WTC11 (cell line): ENCODE measurements at regions not wholly inside any gene's neighbourhood (a gene's known extent, or its start where the extent isn't known, plus 50 kb on each side); places are given as distances from the start of the nearest gene placed in this dataset.

Experiments used
- ATAC-seq: fragments of 200-7000 bp; cut with Tn5 transposase; 2 replicates; pipeline ENCODE4 v1.10.0; 2021; ENCODE audit warnings: mild to moderate bottlenecking, moderate library complexity
- CTCF ChIA-PET: fragments of 300-600 bp; sonication (Branson Sonifier 250); formaldehyde crosslinking; loops from one replicate; lab custom pipeline; 2021; ENCODE audit warnings: antibody characterized with exemption; lab: Charles Lee
- POLR2A ChIA-PET: fragments of 350-600 bp; sonication (Branson Sonifier 250); formaldehyde crosslinking; loops from one replicate; lab custom pipeline; 2021; ENCODE audit warnings: antibody characterized with exemption; lab: Charles Lee
- DNase-seq: peaks from one replicate; pipeline ENCODE4 v3.0.0; 2021; ENCODE audit warnings: low spot score
- H3K27ac Mint-ChIP-seq: 2 replicates; pipeline ENCODE4 v1.8.0; 2021; ENCODE audit warnings: mixed read lengths
- H3K27me3 Mint-ChIP-seq: 2 replicates; pipeline ENCODE4 v1.8.0; 2021; ENCODE audit warnings: low read depth, mild to moderate bottlenecking, moderate library complexity, mixed read lengths
- H3K36me3 Mint-ChIP-seq: 2 replicates; pipeline ENCODE4 v1.8.0; 2021; ENCODE audit warnings: mixed read lengths
- H3K4me1 Mint-ChIP-seq: 2 replicates; pipeline ENCODE4 v1.8.0; 2022; ENCODE audit warnings: mixed read lengths
- H3K4me3 Mint-ChIP-seq: 2 replicates; pipeline ENCODE4 v1.8.0; 2021; ENCODE audit warnings: mild to moderate bottlenecking, moderate library complexity, mixed read lengths
- H3K9me3 Mint-ChIP-seq: 2 replicates; pipeline ENCODE4 v1.8.0; 2021; ENCODE audit warnings: mixed read lengths
- EMX1 ChIP-seq: fragments of 250-450 bp; sonication (Bioruptor Pico); IDR thresholded peaks from 2 replicates; pipeline ENCODE4 v1.8.0; 2021; ENCODE audit warnings: mild to moderate bottlenecking
- FOXK1 ChIP-seq: sonication (generic); formaldehyde crosslinking; IDR thresholded peaks from 2 replicates; pipeline ENCODE4 v1.8.0; 2022; ENCODE audit warnings: mild to moderate bottlenecking, moderate library complexity, missing genetic modification reagents
- GABPB1 ChIP-seq: sonication (generic); formaldehyde crosslinking; IDR thresholded peaks from 2 replicates; pipeline ENCODE4 v1.8.1; 2023; ENCODE audit warnings: mild to moderate bottlenecking, missing genetic modification reagents
- HMGA2 ChIP-seq: fragments of 250-450 bp; sonication (Bioruptor Pico); IDR thresholded peaks from 2 replicates; pipeline ENCODE4 v1.4.0; 2021; ENCODE audit warnings: mild to moderate bottlenecking, moderate library complexity
- JAZF1 ChIP-seq: fragments of 250-450 bp; sonication (Bioruptor Pico); IDR thresholded peaks from 2 replicates; pipeline ENCODE4 v1.9.0; 2021; ENCODE audit warnings: moderate library complexity, mild to moderate bottlenecking, inconsistent platforms
- NFYB ChIP-seq: sonication (generic); formaldehyde crosslinking; conservative IDR thresholded peaks from 2 replicates; pipeline ENCODE4 v1.8.0; 2022; ENCODE audit warnings: low read depth, missing genetic modification reagents
- OVOL2 ChIP-seq: fragments of 250-450 bp; sonication (Bioruptor Pico); IDR thresholded peaks from 2 replicates; pipeline ENCODE4 v1.9.0; 2021; ENCODE audit warnings: mild to moderate bottlenecking, borderline replicate concordance
- ZNF138 ChIP-seq: sonication (generic); formaldehyde crosslinking; conservative IDR thresholded peaks from 2 replicates; pipeline ENCODE4 v1.8.1; 2022; ENCODE audit warnings: mild to moderate bottlenecking, moderate library complexity, missing genetic modification reagents
- ZNF416 ChIP-seq: fragments of 250-450 bp; sonication (Bioruptor Pico); IDR thresholded peaks from 2 replicates; pipeline ENCODE4 v1.9.0; 2021; ENCODE audit warnings: mild to moderate bottlenecking, inconsistent platforms
- TF ChIP-seq, protein P1 (sequence below): sonication (generic); formaldehyde crosslinking; conservative IDR thresholded peaks from 2 replicates; pipeline ENCODE4 v1.8.1; 2023; ENCODE audit warnings: mild to moderate bottlenecking, low read depth, missing genetic modification reagents, moderate library complexity
- TF ChIP-seq, protein P2 (sequence below): sonication (generic); formaldehyde crosslinking; IDR thresholded peaks from 2 replicates; pipeline ENCODE4 v1.8.0; 2022; ENCODE audit warnings: mild to moderate bottlenecking, missing genetic modification reagents
- TF ChIP-seq, protein P3 (sequence below): fragments of 250-450 bp; sonication (Bioruptor Pico); conservative IDR thresholded peaks from 2 replicates; pipeline ENCODE4 v1.9.0; 2021; ENCODE audit warnings: mild to moderate bottlenecking
- TF ChIP-seq, protein P4 (sequence below): fragments of 250-450 bp; sonication (Bioruptor Pico); IDR thresholded peaks from 2 replicates; pipeline ENCODE4 v1.8.0; 2021; ENCODE audit warnings: mild to moderate bottlenecking
- TF ChIP-seq, protein P5 (sequence below): sonication (generic); formaldehyde crosslinking; IDR thresholded peaks from 2 replicates; pipeline ENCODE4 v1.8.1; 2023; ENCODE audit warnings: mild to moderate bottlenecking, missing genetic modification reagents
- TF ChIP-seq, protein P6 (sequence below): sonication (generic); formaldehyde crosslinking; IDR thresholded peaks from 2 replicates; pipeline ENCODE4 v1.8.0; 2022; ENCODE audit warnings: missing genetic modification reagents
- TF ChIP-seq, protein P7 (sequence below): sonication (generic); formaldehyde crosslinking; IDR thresholded peaks from 2 replicates; pipeline ENCODE4 v1.8.1; 2022; ENCODE audit warnings: mild to moderate bottlenecking, missing genetic modification reagents, moderate library complexity, borderline replicate concordance

DNA sequence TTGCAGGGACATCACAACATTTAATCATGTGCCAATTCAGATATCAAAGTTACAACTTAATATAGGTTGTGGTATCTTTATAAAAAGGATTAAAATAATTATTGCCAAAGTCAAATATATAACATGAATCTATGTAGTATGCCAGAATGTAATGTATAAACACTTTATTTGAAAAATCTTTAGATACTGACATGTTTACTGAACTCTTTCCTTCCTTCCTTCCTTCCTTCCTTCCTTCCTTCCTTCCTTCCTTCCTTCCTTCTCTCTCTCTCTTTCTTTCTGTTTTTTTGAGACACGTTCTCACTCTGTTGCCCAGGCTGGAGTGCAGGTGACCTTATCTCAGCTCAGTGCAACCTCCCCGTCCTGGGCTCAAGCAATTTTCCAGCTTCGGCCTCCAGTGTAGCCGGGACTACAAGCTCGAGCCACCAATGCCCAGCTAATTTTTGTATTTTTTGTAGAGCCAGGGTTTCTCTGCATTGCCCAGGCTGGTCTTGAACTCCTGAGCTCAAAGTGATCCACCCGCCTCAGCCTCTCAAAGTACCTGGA lies 496.8 kb upstream of the CITED2 start:
- TF ChIP-seq, protein P1, sequence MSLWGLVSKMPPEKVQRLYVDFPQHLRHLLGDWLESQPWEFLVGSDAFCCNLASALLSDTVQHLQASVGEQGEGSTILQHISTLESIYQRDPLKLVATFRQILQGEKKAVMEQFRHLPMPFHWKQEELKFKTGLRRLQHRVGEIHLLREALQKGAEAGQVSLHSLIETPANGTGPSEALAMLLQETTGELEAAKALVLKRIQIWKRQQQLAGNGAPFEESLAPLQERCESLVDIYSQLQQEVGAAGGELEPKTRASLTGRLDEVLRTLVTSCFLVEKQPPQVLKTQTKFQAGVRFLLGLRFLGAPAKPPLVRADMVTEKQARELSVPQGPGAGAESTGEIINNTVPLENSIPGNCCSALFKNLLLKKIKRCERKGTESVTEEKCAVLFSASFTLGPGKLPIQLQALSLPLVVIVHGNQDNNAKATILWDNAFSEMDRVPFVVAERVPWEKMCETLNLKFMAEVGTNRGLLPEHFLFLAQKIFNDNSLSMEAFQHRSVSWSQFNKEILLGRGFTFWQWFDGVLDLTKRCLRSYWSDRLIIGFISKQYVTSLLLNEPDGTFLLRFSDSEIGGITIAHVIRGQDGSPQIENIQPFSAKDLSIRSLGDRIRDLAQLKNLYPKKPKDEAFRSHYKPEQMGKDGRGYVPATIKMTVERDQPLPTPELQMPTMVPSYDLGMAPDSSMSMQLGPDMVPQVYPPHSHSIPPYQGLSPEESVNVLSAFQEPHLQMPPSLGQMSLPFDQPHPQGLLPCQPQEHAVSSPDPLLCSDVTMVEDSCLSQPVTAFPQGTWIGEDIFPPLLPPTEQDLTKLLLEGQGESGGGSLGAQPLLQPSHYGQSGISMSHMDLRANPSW (CRISPR knock-in tag) = no peak
- TF ChIP-seq OVOL2 (CRISPR knock-in tag) = no peak
- TF ChIP-seq, protein P2, sequence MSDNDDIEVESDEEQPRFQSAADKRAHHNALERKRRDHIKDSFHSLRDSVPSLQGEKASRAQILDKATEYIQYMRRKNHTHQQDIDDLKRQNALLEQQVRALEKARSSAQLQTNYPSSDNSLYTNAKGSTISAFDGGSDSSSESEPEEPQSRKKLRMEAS (CRISPR knock-in tag) = no peak
- TF ChIP-seq ZNF416 (CRISPR knock-in tag) = no peak
- TF ChIP-seq ZNF138 (CRISPR knock-in tag) = no peak
- TF ChIP-seq, protein P3, sequence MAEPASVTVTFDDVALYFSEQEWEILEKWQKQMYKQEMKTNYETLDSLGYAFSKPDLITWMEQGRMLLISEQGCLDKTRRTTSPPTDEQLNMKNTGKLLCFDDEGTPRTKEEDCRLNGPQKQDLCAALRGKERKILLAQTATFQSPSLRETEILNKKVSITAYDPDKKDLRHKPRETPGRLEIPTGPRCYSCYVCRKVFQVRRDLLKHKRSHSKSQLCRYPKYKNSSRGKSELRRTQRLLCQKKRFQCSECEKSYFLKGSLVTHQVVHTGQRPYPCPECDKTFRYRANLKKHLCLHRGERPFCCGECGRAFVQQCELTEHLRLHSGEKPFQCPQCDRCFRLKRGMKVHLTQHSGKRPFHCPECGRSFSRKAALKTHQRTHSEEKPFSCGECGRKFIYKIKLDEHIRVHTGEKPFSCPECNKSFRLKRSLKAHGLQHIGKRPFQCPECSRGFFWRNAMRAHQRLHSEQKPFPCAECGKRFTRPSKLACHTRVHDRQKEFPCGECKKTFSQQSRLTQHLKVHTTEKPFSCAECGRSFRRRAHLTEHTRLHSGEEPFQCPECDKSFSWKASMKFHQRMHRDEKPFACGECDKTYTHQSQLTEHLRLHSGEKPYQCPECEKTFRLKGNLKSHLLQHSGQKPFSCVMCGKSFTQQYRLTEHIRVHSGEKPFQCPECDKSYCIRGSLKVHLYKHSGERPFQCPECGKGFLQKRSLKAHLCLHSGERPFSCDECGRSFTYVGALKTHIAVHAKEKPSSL (CRISPR knock-in tag) = no peak
- TF ChIP-seq, protein P4, sequence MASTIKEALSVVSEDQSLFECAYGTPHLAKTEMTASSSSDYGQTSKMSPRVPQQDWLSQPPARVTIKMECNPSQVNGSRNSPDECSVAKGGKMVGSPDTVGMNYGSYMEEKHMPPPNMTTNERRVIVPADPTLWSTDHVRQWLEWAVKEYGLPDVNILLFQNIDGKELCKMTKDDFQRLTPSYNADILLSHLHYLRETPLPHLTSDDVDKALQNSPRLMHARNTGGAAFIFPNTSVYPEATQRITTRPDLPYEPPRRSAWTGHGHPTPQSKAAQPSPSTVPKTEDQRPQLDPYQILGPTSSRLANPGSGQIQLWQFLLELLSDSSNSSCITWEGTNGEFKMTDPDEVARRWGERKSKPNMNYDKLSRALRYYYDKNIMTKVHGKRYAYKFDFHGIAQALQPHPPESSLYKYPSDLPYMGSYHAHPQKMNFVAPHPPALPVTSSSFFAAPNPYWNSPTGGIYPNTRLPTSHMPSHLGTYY (CRISPR knock-in tag) = no peak
- no peak for TF ChIP-seq NFYB (CRISPR knock-in tag)
- TF ChIP-seq, protein P5, sequence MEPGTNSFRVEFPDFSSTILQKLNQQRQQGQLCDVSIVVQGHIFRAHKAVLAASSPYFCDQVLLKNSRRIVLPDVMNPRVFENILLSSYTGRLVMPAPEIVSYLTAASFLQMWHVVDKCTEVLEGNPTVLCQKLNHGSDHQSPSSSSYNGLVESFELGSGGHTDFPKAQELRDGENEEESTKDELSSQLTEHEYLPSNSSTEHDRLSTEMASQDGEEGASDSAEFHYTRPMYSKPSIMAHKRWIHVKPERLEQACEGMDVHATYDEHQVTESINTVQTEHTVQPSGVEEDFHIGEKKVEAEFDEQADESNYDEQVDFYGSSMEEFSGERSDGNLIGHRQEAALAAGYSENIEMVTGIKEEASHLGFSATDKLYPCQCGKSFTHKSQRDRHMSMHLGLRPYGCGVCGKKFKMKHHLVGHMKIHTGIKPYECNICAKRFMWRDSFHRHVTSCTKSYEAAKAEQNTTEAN (CRISPR knock-in tag) = no peak
- TF ChIP-seq, protein P6, sequence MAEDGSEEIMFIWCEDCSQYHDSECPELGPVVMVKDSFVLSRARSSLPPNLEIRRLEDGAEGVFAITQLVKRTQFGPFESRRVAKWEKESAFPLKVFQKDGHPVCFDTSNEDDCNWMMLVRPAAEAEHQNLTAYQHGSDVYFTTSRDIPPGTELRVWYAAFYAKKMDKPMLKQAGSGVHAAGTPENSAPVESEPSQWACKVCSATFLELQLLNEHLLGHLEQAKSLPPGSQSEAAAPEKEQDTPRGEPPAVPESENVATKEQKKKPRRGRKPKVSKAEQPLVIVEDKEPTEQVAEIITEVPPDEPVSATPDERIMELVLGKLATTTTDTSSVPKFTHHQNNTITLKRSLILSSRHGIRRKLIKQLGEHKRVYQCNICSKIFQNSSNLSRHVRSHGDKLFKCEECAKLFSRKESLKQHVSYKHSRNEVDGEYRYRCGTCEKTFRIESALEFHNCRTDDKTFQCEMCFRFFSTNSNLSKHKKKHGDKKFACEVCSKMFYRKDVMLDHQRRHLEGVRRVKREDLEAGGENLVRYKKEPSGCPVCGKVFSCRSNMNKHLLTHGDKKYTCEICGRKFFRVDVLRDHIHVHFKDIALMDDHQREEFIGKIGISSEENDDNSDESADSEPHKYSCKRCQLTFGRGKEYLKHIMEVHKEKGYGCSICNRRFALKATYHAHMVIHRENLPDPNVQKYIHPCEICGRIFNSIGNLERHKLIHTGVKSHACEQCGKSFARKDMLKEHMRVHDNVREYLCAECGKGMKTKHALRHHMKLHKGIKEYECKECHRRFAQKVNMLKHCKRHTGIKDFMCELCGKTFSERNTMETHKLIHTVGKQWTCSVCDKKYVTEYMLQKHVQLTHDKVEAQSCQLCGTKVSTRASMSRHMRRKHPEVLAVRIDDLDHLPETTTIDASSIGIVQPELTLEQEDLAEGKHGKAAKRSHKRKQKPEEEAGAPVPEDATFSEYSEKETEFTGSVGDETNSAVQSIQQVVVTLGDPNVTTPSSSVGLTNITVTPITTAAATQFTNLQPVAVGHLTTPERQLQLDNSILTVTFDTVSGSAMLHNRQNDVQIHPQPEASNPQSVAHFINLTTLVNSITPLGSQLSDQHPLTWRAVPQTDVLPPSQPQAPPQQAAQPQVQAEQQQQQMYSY (CRISPR knock-in tag) = no peak
- TF ChIP-seq GABPB1 = no peak
- TF ChIP-seq, protein P7, sequence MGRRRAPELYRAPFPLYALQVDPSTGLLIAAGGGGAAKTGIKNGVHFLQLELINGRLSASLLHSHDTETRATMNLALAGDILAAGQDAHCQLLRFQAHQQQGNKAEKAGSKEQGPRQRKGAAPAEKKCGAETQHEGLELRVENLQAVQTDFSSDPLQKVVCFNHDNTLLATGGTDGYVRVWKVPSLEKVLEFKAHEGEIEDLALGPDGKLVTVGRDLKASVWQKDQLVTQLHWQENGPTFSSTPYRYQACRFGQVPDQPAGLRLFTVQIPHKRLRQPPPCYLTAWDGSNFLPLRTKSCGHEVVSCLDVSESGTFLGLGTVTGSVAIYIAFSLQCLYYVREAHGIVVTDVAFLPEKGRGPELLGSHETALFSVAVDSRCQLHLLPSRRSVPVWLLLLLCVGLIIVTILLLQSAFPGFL = no peak
- no peak for TF ChIP-seq EMX1 (CRISPR knock-in tag)
- TF ChIP-seq HMGA2 = no peak
- no peak for TF ChIP-seq JAZF1 (CRISPR knock-in tag)
- TF ChIP-seq FOXK1 (CRISPR knock-in tag) = no peak
- TF ChIP-seq, all 79 proteins: peak for 0
- ChIA-PET POLR2A (no interaction called here), CTCF (no interaction called here)
- Mint-ChIP-seq H3K4me3 (no peak overlapping the region), H3K27ac (no peak overlapping the region), H3K9me3 (no peaks in the 10 kb centered on the region), H3K4me1 (peaks cover 22% of the 10 kb centered on the region), H3K36me3 (no peaks in the 10 kb centered on the region), H3K27me3 (no peaks in the 10 kb centered on the region)
- ATAC-seq = no peak
- DNase-seq = no peak
